GM19372 (cell line): ENCODE measurements at regions not wholly inside any gene's neighbourhood (a gene's known extent, or its start where the extent isn't known, plus 50 kb on each side); places are given as distances from the start of the nearest gene placed in this dataset.

ENCODE experiments used
- ATAC-seq: cut with Tn5 transposase; IDR thresholded peaks from one replicate; pipeline ENCODE4 v1.9.1; 2021; ENCODE audit warnings: mild to moderate bottlenecking, low read depth, moderate library complexity; ENCODE audit not compliant: unreplicated experiment

DNA sequence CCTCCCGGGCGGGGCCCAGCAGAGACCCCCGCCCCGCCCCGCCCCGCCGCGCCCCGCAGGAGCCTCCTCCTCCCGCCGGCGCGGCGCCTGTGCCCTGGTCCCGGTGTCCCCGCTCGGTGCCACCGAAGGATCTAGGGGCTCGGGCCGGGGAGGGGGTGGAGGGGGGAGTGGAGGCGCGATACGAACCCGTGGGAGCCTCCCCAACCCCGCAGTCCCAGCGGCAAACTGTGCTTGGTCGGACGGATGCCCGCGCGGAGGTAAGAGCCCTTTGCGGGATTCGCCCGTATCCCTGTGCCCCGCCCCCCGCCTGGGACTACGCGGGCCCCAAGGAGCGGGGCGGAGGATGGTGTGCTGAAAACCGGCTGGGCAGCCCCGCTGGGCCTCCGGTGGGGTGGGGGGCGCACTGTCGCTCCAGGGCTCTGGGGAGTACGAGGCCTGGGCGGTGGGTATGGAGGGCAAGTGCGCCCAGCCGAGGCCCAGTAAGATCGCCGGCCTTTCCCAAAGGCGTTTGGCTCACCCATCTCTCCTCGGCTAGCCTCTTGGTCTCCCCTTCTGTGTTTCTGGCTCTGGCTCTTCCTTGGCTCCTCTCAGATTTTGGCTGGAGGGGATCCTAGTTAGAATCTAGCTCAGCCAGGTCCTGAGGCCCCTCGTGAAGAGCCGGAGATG lies 65.6 kb upstream of the POLG start:
- peak; percentile 4 for ATAC-seq

DNA sequence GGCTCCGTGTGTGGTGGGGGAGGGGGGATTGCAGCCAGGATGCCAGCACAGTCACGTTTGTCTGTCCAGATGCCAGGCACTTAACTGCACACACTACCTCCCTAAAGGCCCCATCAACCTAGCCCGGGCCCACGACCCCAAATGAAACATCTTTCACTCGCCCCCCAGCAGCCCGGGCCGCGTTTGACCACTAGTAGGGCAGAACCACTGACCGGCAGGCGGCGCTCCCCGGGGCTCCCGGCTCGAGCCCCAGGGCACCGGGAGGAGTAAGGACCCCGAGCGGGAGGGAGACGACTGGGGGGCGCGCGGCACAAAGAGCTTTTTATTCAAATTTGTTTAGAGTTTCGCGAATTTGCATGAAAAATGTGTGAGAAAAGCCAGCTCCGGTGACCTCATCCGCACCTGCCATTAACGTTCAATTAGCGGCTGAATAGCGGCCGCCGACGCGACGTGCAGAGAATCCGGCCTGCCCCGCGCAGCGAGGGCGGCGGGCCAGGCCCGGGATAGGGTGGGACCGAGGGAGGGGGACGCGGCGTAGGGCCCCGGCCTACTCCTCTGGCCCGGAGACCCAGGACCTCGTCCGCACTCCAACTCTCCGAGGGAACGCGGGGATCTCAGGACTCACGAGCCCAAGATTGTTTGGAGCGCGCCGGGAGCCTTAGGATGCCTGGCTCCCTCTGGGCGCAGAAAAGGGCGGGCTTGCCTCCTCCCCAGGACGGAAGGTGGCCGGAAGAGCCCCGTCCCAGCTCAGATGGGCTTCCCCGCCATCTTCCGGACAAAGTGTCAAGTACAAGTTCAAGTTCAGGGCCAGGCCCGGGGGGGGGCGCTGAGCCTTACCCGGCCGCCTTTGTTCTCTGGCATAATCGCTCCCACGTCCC lies 64.9 kb upstream of the POLG start:
- peak; percentile 51 for ATAC-seq

DNA sequence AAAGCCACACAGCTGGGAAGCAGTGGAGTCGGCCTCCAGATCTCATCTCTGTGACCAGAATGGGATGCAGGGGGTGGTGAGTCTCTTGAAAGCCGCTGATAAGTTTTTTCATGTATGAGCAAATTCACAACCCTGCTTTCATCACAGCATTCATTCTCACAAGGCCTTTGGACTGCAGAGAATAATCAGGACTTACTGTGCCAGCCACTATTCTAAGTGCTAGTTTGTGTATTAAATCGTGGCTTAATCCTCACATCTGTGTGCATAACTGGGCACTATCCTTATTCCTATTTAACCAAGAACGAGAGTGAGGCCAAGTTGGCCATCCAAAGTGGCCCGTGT lies 64.2 kb upstream of the POLG start:
- ATAC-seq = no peak

DNA sequence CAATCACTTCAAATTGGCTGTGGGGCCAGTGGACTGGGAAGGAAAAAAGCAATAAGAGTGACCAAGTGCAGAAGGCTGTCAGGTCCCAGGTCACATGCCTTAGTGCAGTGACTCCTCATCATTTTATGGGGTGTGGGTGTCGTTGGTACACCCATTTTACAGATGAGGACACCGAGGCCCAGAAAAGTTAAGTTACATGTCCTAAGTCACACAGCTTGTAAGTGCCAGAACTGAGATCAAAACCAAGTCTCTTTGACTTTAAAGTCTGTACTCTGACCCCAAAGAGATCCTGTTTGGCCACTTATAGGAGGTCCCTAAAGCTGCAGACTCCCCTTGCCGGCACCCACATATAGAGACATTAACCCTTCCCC lies 63.0 kb upstream of the POLG start:
- no peak for ATAC-seq

DNA sequence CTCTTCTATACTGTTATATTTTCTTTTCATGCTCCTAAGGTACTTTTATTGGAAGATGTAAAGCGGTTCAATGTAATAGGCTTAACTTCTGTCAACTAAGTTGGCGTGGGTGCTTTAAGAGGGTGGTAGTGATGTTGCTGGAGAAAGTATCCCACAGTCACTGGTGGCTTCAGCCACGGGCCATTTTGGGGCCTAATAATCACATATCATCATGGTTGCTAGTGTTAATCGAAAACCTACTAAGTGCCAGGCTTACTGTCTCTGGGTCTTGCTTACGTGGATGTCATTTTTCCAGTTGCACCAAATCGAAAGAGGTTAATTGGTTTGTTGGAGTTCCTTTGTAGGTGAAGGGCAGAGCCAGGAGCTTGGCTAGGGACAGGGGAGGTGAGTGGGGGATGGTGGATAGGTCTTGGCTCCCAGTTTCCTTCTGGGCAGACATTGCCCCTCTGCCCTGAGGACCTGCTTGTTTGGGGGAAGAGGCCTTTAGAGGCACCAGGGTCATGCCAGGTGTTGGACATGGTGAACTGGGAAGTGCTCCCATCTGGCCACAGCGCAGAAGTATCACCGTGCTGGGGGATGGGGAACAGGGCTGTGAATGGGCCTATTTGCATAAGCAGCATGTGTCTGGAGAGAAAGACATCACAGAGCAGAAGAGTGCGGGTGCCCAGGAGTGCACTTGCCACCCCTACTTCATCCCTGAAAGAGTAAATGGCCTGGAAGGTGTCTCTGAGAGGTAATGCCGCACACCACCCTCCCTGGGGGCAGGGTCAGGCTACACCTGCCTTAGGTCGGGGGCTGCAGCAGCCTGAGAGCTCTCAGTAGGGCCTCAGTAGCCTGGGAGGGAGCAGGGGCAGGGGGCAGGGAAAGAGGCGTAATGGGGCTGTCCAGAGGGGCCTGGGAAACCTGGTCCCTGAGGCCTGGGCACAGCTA lies 62.4 kb upstream of the POLG start:
- ATAC-seq = no peak

DNA sequence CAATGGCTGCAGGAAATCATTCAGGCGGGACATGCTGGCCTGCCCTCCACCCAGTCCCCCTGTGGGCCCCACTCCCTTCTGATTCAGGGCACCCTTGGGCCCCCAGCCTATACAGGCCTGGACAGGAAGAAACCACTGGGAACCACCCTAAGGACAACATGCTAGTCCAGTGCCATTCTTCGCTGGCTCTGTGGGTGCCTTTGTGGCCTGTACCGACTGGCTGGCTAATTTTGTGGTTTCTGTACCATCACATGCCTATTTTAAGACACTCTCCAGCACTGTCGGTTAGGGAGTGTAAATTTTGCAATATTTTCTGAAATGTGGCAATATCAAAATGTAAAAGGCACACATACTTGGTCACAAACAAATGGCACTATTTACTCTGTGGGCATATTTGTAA lies 61.4 kb upstream of the POLG start:
- ATAC-seq = no peak

DNA sequence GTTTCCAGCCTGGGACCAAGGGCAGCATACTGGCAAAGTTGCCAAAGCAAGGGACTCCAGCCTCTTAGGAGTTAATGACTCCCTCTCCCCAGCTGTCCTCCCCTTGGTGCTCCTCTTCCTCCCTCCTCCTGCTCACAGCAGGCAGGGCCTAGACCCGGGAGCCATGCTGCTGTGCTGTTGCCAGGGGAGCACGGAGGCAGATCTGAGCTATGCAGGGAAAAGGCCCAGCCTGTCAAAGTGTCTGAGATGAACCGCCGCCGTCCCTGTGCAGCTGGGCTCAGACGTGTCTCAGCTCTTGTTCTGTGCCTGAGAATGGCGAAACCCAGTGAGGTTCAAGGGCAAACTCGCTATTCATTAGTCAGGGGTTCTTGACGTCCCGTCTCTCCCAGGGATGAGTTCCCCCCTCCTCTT lies 60.8 kb upstream of the POLG start:
- ATAC-seq = no peak

DNA sequence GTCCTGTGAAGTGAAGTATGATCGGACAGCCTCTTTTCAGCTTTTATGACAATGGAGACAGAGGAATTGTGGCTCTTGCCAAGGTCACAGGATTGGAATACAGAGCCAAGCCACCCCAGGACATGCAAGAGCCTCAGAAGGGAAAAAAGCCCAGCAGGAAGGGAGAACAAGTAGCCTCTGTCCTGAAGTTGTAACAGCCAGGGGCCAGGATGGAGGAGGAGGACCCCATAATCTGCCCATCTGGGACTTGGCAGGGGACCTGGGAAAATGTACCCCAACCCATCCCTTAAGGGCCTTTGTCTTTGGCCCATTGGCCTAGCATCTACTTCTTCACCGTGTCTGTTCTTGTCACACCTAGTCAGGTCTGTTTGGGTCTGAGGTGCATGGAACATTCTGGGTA lies 60.4 kb upstream of the POLG start:
- no peak for ATAC-seq

DNA sequence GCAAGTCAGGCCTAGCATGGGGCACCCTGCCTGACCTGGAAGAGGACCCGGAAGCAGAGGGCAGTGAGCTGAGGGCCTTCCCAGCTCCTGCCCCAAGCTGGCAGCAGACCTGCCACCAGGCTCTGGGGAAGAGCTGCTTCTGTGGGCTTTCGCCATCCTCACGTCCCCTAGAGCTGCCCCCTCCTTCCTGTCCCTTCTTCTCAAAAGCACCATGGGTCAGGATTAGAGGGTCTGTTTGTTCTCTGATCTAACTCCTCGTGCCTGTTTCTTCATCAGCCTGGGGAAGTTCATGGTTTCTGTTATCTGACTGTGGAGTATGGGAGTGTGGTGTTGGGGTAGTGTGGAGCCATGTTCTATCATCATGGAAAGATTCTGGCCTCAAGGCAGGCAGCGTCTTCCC lies 58.4 kb upstream of the POLG start:
- ATAC-seq = no peak

DNA sequence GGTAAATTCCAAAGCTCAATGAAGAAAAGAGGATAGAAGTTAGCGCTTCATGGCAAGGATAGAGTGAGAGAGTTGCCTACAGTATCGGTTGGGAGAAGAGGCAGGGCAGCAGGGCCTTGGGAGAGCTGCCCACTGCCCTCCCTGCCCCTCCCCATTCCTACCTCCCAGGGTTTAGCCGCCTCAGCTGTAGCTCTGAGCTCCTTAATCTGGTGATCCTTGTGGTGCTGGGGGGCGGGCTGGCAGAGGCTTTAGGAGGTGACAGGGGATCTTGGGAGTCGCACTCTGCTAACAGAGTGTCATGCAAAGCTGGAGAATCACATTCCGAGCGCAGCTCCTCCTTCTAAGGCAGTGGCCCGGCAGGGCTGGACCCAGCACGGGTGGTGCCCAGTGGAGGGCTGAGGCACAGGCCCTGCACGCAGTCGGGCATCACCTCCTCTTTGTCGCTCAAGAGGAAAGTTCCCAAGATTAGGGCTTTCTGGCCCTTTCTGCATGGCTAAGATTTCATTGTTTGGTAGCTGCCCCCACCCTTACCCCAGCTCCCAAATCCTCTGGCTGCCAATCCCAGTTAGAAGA lies 57.1 kb upstream of the POLG start:
- ATAC-seq = no peak

DNA sequence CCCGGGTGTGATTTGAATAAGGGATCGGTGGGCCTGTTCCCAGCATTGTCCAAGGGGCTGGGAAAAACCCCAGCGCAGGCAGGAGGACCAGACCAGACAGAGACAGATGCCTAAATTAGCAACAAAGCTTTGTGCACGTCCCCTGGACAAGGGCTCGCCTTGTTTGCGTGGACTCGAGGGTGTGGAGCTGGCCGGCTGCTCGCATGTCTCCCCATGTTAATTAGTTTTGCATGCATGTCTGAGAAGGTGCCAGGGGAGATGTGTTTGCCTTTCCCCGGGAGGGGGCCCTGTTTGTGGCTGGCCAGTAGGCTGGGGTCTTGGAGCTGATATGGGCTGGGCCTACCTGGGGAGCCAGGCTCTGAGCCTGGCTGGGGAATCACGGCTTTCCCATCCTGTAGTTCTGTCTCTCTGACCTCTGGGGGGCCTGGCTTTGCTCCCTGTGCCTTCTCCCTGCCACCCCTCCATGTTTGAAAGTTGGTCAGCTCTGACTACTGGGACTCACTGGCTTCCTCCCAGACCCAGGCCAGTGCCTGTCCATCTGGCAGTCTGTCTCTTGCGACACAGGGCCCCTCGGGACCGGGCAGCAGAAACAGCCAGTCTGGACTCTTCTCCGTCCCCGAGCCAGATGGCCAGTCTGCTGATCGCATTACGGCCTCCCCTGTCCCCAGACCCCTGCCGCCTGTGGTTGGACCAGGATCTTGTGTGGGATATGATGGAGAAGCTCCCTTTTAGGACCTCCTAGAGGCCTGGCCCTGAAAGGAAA lies 55.4 kb upstream of the POLG start:
- no peak for ATAC-seq

DNA sequence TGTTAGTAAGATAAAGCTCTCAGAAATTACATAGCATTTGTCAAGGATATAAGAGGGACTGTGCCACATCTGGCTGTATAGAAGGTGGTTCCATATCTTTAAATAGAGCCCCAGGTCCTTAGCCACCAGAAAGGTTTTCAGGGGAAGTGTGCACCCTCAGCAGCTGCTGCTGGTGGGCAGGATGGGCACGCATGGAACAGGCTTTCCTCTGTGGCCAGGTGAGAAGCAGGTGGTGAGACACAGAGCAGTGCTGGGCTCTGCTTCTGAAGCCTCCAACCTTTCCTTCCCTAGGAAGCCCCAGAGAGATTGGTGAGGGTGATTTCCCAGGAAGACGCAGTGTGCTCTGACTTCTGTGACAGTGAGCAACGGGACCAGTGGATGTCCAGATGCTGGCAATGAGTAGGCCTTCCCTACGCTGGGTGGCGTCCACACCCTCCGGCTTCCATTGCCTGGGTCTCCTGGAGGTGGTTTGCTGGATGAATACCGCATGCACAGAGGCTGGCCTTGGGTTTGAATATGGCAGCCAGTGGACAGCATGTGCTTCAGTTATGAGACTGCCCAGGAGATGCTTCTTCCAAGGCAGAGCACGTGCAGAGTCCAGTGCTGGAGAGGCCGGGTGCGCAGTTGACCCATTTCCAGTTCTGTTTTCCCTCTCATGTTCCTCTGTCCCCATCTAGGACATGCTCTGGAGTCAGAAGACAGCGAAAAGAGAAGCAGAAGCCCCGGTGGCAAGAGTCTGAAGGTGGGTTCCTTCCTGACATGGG lies 52.7 kb upstream of the POLG start:
- no peak for ATAC-seq

DNA sequence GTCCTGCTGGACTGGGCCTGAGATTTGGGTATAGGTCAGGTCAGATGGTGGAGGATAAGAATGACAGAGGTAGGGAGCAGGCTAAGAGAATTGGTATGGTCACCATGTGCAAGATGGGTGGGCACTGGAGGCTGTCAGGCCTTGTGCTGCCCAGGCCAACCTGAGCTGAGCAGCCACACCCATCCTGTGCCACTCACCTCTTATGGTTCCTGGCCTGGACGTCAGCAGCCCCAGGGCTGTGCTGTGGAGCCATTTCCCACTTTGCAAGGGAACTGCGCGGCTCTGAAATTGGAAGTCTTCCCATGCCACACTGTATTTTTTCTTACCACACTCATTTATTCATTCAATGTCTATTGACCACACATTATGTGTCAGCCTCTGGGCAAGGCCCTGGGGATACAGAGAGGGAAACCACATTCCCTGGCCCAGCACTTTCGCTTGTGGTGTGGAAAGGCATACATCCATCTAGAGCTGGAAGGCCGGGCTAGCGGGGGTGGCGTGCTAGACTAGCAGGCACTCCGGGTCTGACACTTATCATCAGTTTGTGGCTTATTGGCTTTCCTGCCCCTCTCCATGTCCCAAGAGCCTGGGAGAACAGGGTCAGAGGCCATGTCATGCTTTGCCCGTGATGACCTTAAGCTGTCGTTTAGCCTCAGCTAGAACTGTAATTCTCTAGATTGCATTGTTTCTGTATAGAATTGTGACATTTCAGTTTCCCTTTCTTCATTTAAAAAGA lies 51.1 kb upstream of the POLG start:
- ATAC-seq = no peak
